ENCODE measurements at regions not wholly inside any gene's neighbourhood (a gene's known extent, or its start where the extent isn't known, plus 50 kb on each side); places are given as distances from the start of the nearest gene placed in this dataset.

- no peak overlapping the region for H3K27ac Mint-ChIP-seq
- H3K9me3 Mint-ChIP-seq = no peaks in the 10 kb centered on the region
Observed at GRCh38 chr9:86721843-86722705, 225.2 kb downstream of the GAS1 start.

GRCh38 chr9:86721226-86721781, 226.0 kb downstream of the GAS1 start:
- no peak for ATAC-seq (replicated peaks in 1 of 2)
- H3K27ac Mint-ChIP-seq = no peak overlapping the region

More at GRCh38 chr9:86721843-86722705, 225.2 kb downstream of the GAS1 start:
- DNase-seq (no peak), ATAC-seq (replicated peaks in 1 of 2) (no peak)
- Mint-ChIP-seq H3K36me3 (ENCODE audit: insufficient read depth in 2 of 2) (no peaks in the 10 kb centered on the region), H3K4me1 (ENCODE audit: low read depth) (no peaks in the 10 kb centered on the region), H3K4me3 (no peak overlapping the region), H3K27me3 (ENCODE audit: low read depth) (no peaks in the 10 kb centered on the region)

GRCh38 chr9:86720639-86721225, 226.6 kb downstream of the GAS1 start:
- no peaks in the 10 kb centered on the region for H3K9me3 Mint-ChIP-seq
- no peaks in the 10 kb centered on the region for H3K27me3 Mint-ChIP-seq (ENCODE audit: low read depth)
- H3K36me3 Mint-ChIP-seq (ENCODE audit: insufficient read depth in 2 of 2) = no peaks in the 10 kb centered on the region
- no peak overlapping the region for H3K27ac Mint-ChIP-seq
- ATAC-seq (replicated peaks in 1 of 2) (no peak), DNase-seq (no peak)
- no peaks in the 10 kb centered on the region for H3K4me1 Mint-ChIP-seq (ENCODE audit: low read depth)
- H3K4me3 Mint-ChIP-seq = no peak overlapping the region

More at GRCh38 chr9:86721226-86721781, 226.0 kb downstream of the GAS1 start:
- Mint-ChIP-seq H3K4me1 (ENCODE audit: low read depth) (no peaks in the 10 kb centered on the region), H3K9me3 (no peaks in the 10 kb centered on the region), H3K4me3 (no peak overlapping the region), H3K27me3 (ENCODE audit: low read depth) (no peaks in the 10 kb centered on the region), H3K36me3 (ENCODE audit: insufficient read depth in 2 of 2) (no peaks in the 10 kb centered on the region)
- no peak for DNase-seq

GRCh38 chr9:86718388-86719049, 228.8 kb downstream of the GAS1 start:
- ATAC-seq (replicated peaks in 1 of 2) (no peak), DNase-seq (no peak)
- no peak overlapping the region for H3K27ac Mint-ChIP-seq
- no peaks in the 10 kb centered on the region for H3K36me3 Mint-ChIP-seq (ENCODE audit: insufficient read depth in 2 of 2)
- H3K9me3 Mint-ChIP-seq = no peaks in the 10 kb centered on the region
- H3K4me3 Mint-ChIP-seq = no peak overlapping the region
- no peaks in the 10 kb centered on the region for H3K4me1 Mint-ChIP-seq (ENCODE audit: low read depth)
- H3K27me3 Mint-ChIP-seq (ENCODE audit: low read depth) = no peaks in the 10 kb centered on the region

GRCh38 chr9:86716326-86716922, 230.9 kb downstream of the GAS1 start:
- Mint-ChIP-seq H3K27me3 (ENCODE audit: low read depth) (no peaks in the 10 kb centered on the region), H3K9me3 (no peaks in the 10 kb centered on the region), H3K27ac (no peak overlapping the region), H3K36me3 (ENCODE audit: insufficient read depth in 2 of 2) (no peaks in the 10 kb centered on the region), H3K4me3 (no peak overlapping the region), H3K4me1 (ENCODE audit: low read depth) (no peaks in the 10 kb centered on the region)
- DNase-seq = no peak
- no peak for ATAC-seq (replicated peaks in 1 of 2)

GRCh38 chr9:86714999-86715398, 232.3 kb downstream of the GAS1 start:
- H3K36me3 Mint-ChIP-seq (ENCODE audit: insufficient read depth in 2 of 2) = no peaks in the 10 kb centered on the region
- no peaks in the 10 kb centered on the region for H3K27me3 Mint-ChIP-seq (ENCODE audit: low read depth)
- no peaks in the 10 kb centered on the region for H3K9me3 Mint-ChIP-seq
- no peak for ATAC-seq (replicated peaks in 1 of 2)
- DNase-seq = no peak
- H3K4me1 Mint-ChIP-seq (ENCODE audit: low read depth) = no peaks in the 10 kb centered on the region
- H3K4me3 Mint-ChIP-seq = no peak overlapping the region
- no peak overlapping the region for H3K27ac Mint-ChIP-seq

- no peak for DNase-seq
- H3K27ac Mint-ChIP-seq = no peak overlapping the region
- H3K4me3 Mint-ChIP-seq = no peak overlapping the region
- no peaks in the 10 kb centered on the region for H3K9me3 Mint-ChIP-seq
- H3K4me1 Mint-ChIP-seq (ENCODE audit: low read depth) = no peaks in the 10 kb centered on the region
- ATAC-seq (replicated peaks in 1 of 2) = no peak
- H3K36me3 Mint-ChIP-seq (ENCODE audit: insufficient read depth in 2 of 2) = no peaks in the 10 kb centered on the region
- no peaks in the 10 kb centered on the region for H3K27me3 Mint-ChIP-seq (ENCODE audit: low read depth)
Observed at GRCh38 chr9:86713970-86714369, 233.3 kb downstream of the GAS1 start.

GRCh38 chr9:86713470-86713869, 233.8 kb downstream of the GAS1 start:
- Mint-ChIP-seq H3K4me1 (ENCODE audit: low read depth) (no peaks in the 10 kb centered on the region), H3K36me3 (ENCODE audit: insufficient read depth in 2 of 2) (no peaks in the 10 kb centered on the region), H3K4me3 (no peak overlapping the region), H3K9me3 (no peaks in the 10 kb centered on the region), H3K27me3 (ENCODE audit: low read depth) (no peaks in the 10 kb centered on the region), H3K27ac (no peak overlapping the region)
- no peak for DNase-seq
- no peak for ATAC-seq (replicated peaks in 1 of 2)

GRCh38 chr9:86708918-86709835, 238.1 kb downstream of the GAS1 start:
- ATAC-seq (replicated peaks in 1 of 2) (no peak), DNase-seq (no peak)
- H3K27ac Mint-ChIP-seq = no peak overlapping the region
- H3K36me3 Mint-ChIP-seq (ENCODE audit: insufficient read depth in 2 of 2) = no peaks in the 10 kb centered on the region
- peaks cover 7% of the 10 kb centered on the region for H3K27me3 Mint-ChIP-seq (ENCODE audit: low read depth)
- no peak overlapping the region for H3K4me3 Mint-ChIP-seq
- H3K9me3 Mint-ChIP-seq = peaks cover 0 to 2% of the 10 kb centered on the region in 2 donors
- no peaks in the 10 kb centered on the region for H3K4me1 Mint-ChIP-seq (ENCODE audit: low read depth)

- Mint-ChIP-seq H3K27ac (no peak overlapping the region), H3K4me1 (ENCODE audit: low read depth) (no peaks in the 10 kb centered on the region), H3K9me3 (peaks cover 0 to 2% of the 10 kb centered on the region in 2 donors), H3K4me3 (no peak overlapping the region), H3K36me3 (ENCODE audit: insufficient read depth in 2 of 2) (no peaks in the 10 kb centered on the region), H3K27me3 (ENCODE audit: low read depth) (peaks cover 7% of the 10 kb centered on the region)
- no peak for DNase-seq
- no peak for ATAC-seq (replicated peaks in 1 of 2)
Observed at GRCh38 chr9:86707932-86708510, 239.3 kb downstream of the GAS1 start.

- ATAC-seq (replicated peaks in 1 of 2) (no peak), DNase-seq (no peak)
- Mint-ChIP-seq H3K36me3 (ENCODE audit: insufficient read depth in 2 of 2) (no peaks in the 10 kb centered on the region), H3K4me3 (no peak overlapping the region), H3K4me1 (ENCODE audit: low read depth) (no peaks in the 10 kb centered on the region), H3K9me3 (peaks cover 0 to 2% of the 10 kb centered on the region in 2 donors), H3K27ac (no peak overlapping the region), H3K27me3 (ENCODE audit: low read depth) (peaks cover 17% of the 10 kb centered on the region)
Observed at GRCh38 chr9:86706391-86706790, 240.9 kb downstream of the GAS1 start.

- no peak for ATAC-seq (replicated peaks in 1 of 2)
- no peak overlapping the region for H3K4me3 Mint-ChIP-seq
- DNase-seq = no peak
- H3K27me3 Mint-ChIP-seq (ENCODE audit: low read depth) = peaks cover 23% of the 10 kb centered on the region
- H3K27ac Mint-ChIP-seq = no peak overlapping the region
- peaks cover 0 to 2% of the 10 kb centered on the region in 2 donors for H3K9me3 Mint-ChIP-seq
- H3K36me3 Mint-ChIP-seq (ENCODE audit: insufficient read depth in 2 of 2) = no peaks in the 10 kb centered on the region
- H3K4me1 Mint-ChIP-seq (ENCODE audit: low read depth) = no peaks in the 10 kb centered on the region
Observed at GRCh38 chr9:86705490-86705889, 241.8 kb downstream of the GAS1 start.
